Panc1 (cell line): ENCODE measurements at regions not wholly inside any gene's neighbourhood (a gene's known extent, or its start where the extent isn't known, plus 50 kb on each side); places are given as distances from the start of the nearest gene placed in this dataset.

Experiments used
- ATAC-seq: fragments of 200-7000 bp; cut with Tn5 transposase; 2 replicates; pipeline ENCODE4 v1.9.1; 2020; ENCODE audit warnings: mild to moderate bottlenecking, moderate library complexity
- BruUV-seq: library from RNA; stranded (reverse); fragments of 400-500 nt; replicated peaks from 2 replicates; lab custom pipeline; 2021; lab: Mats Ljungman, UMichigan
- CTCF ChIA-PET: fragments of 300-600 bp; sonication (Branson Sonifier 250); formaldehyde crosslinking; loops from one replicate; lab custom pipeline; 2022; ENCODE audit warnings: antibody characterized with exemption; lab: Charles Lee
- POLR2A ChIA-PET: fragments of 300-600 bp; sonication (Branson Sonifier 250); formaldehyde crosslinking; loops from one replicate; lab custom pipeline; 2022; ENCODE audit warnings: antibody characterized with exemption; lab: Charles Lee
- DNase-seq: peaks from one replicate; pipeline ENCODE4 v3.0.0-alpha.2; 2010; ENCODE audit warnings: low read depth, low spot score
- H3K27ac ChIP-seq: 2 replicates; pipeline ENCODE4 v1.5.1; 2011; ENCODE audit warnings: mild to moderate bottlenecking, low read length, inconsistent platforms
- H3K27me3 ChIP-seq: fragments of 200-500 bp; sonication (Bioruptor generic); 2 replicates; pipeline ENCODE4 v1.6.0; 2014; ENCODE audit warnings: low read length, inconsistent platforms; ENCODE audit not compliant: control insufficient read depth, insufficient read depth
- H3K36me3 ChIP-seq: fragments of 200-500 bp; sonication (Bioruptor generic); 2 replicates; pipeline ENCODE4 v1.5.1; 2014; ENCODE audit warnings: inconsistent platforms, mild to moderate bottlenecking, low read length, moderate library complexity; ENCODE audit not compliant: control insufficient read depth, insufficient read depth
- H3K4me1 ChIP-seq: 2 replicates; pipeline ENCODE4 v1.5.1; 2011; ENCODE audit warnings: inconsistent platforms, mild to moderate bottlenecking, low read length, moderate library complexity; ENCODE audit not compliant: control insufficient read depth, insufficient read depth
- H3K4me3 ChIP-seq, 2 experiments: 2 replicates each; pipeline ENCODE4 v1.5.1; 2011 to 2012; ENCODE audit warnings: low read depth in 2 of 2, low read length in 2 of 2, mild to moderate bottlenecking in 2 of 2, inconsistent platforms in 1 of 2, moderate library complexity in 1 of 2
- H3K9me3 ChIP-seq: fragments of 200-500 bp; sonication (Bioruptor generic); 2 replicates; pipeline ENCODE4 v1.5.1; 2014; ENCODE audit warnings: low read depth, mild to moderate bottlenecking, inconsistent platforms, low read length, moderate library complexity; ENCODE audit not compliant: control insufficient read depth, insufficient read depth
- CTCF ChIP-seq: fragments of 450-650 bp; IDR thresholded peaks from 2 replicates; pipeline ENCODE4 v1.5.1; 2017; ENCODE audit warnings: mild to moderate bottlenecking
- POLR2AphosphoS5 ChIP-seq: IDR thresholded peaks from 2 replicates; pipeline ENCODE4 v1.6.1; 2012; ENCODE audit warnings: mild to moderate bottlenecking, low read depth, low read length, moderate library complexity
- SIN3A ChIP-seq: IDR thresholded peaks from 2 replicates; pipeline ENCODE4 v1.6.1; 2012; ENCODE audit warnings: low read depth, mild to moderate bottlenecking, low read length, moderate library complexity, borderline replicate concordance; ENCODE audit not compliant: insufficient read depth
- TCF7L2 ChIP-seq: IDR thresholded peaks from 2 replicates; pipeline ENCODE4 v1.6.1; 2011; ENCODE audit warnings: mild to moderate bottlenecking, low read depth, low read length, inconsistent platforms
- in situ Hi-C: cut with HindIII; loops from 2 replicates; pipeline ENCODE4 v1.10.0; 2016; ENCODE audit warnings: low sequenced_read_pairs, low pct_unique_long_range_greater_than_20kb
- intact Hi-C: fragments of 100-400 bp; cut with micrococcal nuclease; formaldehyde crosslinking; loops from one replicate; pipeline ENCODE4 v1.10.0; 2022; ENCODE audit not compliant: unreplicated experiment
- TF ChIP-seq, protein P1 (sequence below), 2 experiments: IDR thresholded peaks; 2 replicates each; pipeline ENCODE4 v1.6.1; 2011 to 2012; ENCODE audit warnings: low read depth in 2 of 2, control low read depth in 1 of 2, low read length in 1 of 2, mild to moderate bottlenecking in 1 of 2, moderate library complexity in 1 of 2; ENCODE audit not compliant: insufficient read depth in 1 of 2

DNA sequence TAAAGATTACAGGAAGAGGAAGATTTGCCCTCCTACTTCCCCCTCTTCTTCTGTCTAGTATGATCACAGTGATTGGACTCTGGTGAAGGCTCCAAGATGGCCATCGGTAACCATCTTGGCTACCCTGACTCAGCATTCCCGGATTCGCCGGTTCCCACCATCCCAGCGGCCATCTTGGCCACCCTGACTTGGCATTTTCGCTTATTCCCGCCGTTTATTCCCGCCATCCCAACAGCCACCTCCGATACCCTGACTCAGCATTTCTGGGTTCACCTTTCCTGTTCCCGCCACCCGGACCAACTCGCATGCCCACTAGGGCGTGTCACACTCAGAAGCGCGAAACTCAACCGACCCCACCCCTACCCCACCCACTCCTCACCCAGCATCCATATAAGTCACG lies 95.4 kb upstream of the GRIN2A start:
- DNase-seq (no peak), ATAC-seq (no peak)
- Histone ChIP-seq H3K36me3 (no peaks in the 10 kb centered on the region), H3K4me1 (no peaks in the 10 kb centered on the region), H3K4me3 (no peak overlapping the region), H3K9me3 (no peaks in the 10 kb centered on the region), H3K27me3 (no peaks in the 10 kb centered on the region), H3K27ac (no peak overlapping the region)
- no TSS peak for BruUV-seq
- in situ Hi-C loops, result no loop called here
- TF ChIP-seq, protein P1, sequence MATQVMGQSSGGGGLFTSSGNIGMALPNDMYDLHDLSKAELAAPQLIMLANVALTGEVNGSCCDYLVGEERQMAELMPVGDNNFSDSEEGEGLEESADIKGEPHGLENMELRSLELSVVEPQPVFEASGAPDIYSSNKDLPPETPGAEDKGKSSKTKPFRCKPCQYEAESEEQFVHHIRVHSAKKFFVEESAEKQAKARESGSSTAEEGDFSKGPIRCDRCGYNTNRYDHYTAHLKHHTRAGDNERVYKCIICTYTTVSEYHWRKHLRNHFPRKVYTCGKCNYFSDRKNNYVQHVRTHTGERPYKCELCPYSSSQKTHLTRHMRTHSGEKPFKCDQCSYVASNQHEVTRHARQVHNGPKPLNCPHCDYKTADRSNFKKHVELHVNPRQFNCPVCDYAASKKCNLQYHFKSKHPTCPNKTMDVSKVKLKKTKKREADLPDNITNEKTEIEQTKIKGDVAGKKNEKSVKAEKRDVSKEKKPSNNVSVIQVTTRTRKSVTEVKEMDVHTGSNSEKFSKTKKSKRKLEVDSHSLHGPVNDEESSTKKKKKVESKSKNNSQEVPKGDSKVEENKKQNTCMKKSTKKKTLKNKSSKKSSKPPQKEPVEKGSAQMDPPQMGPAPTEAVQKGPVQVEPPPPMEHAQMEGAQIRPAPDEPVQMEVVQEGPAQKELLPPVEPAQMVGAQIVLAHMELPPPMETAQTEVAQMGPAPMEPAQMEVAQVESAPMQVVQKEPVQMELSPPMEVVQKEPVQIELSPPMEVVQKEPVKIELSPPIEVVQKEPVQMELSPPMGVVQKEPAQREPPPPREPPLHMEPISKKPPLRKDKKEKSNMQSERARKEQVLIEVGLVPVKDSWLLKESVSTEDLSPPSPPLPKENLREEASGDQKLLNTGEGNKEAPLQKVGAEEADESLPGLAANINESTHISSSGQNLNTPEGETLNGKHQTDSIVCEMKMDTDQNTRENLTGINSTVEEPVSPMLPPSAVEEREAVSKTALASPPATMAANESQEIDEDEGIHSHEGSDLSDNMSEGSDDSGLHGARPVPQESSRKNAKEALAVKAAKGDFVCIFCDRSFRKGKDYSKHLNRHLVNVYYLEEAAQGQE (IDR thresholded peaks at IDR 0.05; ENCODE audit: insufficient read depth in 1 of 2, low read depth in 2 of 2, low read length in 1 of 2), result no peak
- TF ChIP-seq TCF7L2 (no peak), CTCF (no peak), POLR2AphosphoS5 (no peak), SIN3A (no peak)
- intact Hi-C loops, result no loop called here
- CTCF ChIA-PET, result no interaction called here
- POLR2A ChIA-PET, result no interaction called here

DNA sequence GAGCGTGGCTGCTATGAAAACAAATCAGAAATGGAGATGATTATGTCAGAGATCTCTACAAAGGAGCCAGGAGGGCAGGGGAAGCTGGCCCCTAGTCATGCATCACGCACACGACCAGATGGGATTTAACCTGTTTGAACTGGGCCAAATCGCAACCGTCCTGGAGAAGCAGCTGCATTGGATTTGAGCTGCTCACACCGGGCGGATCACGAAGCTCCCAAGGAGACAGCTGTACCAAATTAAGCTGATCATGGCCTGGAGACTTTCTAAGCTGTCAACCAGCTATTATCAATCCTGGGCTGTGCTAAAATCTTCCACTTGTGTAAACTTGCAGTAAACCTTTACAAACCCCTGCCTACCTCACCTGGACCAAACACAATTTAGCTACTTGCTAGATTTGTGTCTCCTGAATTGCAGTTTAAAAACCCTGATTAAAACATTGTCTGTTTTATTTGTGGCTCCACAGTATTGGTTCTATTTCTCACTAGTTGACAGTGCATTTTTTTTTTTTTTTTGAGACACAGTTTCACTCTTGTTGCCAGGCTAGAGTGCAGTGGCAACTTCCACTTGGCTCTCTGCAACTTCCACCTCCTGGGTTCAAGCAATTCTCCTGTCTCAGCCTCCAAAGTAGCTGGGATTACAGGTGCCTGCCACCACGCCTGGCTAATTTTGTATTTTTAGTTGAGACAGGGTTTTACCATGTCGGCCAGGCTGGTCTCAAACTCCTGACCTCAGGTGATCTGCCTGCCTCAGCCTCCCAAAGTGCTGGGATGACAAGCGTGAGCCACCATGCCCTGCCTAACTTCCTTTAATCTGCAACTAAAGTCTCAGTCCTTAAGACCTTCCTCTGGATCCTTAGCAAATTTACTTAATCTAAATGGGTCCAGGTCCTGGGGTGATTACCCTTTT lies 98.3 kb upstream of the GRIN2A start:
- in situ Hi-C loops (no loop called here), intact Hi-C loops (no loop called here)
- no peaks in the 10 kb centered on the region for H3K4me1 ChIP-seq
- ChIA-PET POLR2A (no interaction called here), CTCF (no interaction called here)
- no TSS peak for BruUV-seq
- H3K36me3 ChIP-seq, result no peaks in the 10 kb centered on the region
- no peaks in the 10 kb centered on the region for H3K9me3 ChIP-seq
- no peak for TF ChIP-seq SIN3A
- TF ChIP-seq, protein P1 (IDR thresholded peaks at IDR 0.05; ENCODE audit: insufficient read depth in 1 of 2, low read depth in 2 of 2, low read length in 1 of 2), result no peak
- TF ChIP-seq TCF7L2, result no peak
- TF ChIP-seq POLR2AphosphoS5, result no peak
- TF ChIP-seq CTCF, result no peak
- no peak overlapping the region for H3K27ac ChIP-seq
- no peak overlapping the region for H3K4me3 ChIP-seq
- ATAC-seq (no peak), DNase-seq (no peak)
- no peaks in the 10 kb centered on the region for H3K27me3 ChIP-seq
